Neural progenitor cell (in vitro differentiated cells): ENCODE measurements at regions not wholly inside any gene's neighbourhood (a gene's known extent, or its start where the extent isn't known, plus 50 kb on each side); places are given as distances from the start of the nearest gene placed in this dataset.

Experiments
- EZH2 ChIP-seq: fragments of 200-600 bp; sonication (generic); IDR thresholded peaks from 2 replicates; pipeline ENCODE4 v1.6.1; 2017; ENCODE audit warnings: antibody characterized with exemption, mild to moderate bottlenecking, moderate library complexity
- EZH2phosphoT487 ChIP-seq: fragments of 200-600 bp; sonication (generic); IDR thresholded peaks from 2 replicates; pipeline ENCODE4 v1.6.1; 2017; ENCODE audit warnings: antibody characterized with exemption
- TF ChIP-seq, protein P1 (sequence below): fragments of 200-600 bp; sonication (generic); IDR thresholded peaks from 2 replicates; pipeline ENCODE4 v1.5.1; 2017; ENCODE audit warnings: antibody characterized with exemption, mild to moderate bottlenecking

DNA sequence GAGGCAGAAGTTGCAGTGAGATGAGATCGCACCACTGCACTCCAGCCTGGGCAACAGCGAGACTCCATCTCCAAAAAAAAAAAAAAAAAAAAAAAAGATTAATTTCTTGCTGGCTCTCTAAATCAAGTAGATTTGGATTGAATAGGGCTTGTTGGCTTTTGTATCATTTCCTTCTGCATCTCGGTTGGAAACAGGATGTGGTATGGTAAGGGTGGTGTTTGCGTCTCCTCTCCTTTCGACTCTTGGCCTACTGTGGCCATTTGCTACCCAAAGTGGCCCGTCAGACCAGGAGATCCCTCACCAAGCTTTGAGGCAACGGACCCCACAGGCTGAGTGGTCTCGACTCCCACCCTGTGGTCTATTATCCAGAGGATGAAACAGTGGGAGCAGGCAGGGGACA lies 168.0 kb upstream of the IRX3 start:
- TF ChIP-seq, protein P1, sequence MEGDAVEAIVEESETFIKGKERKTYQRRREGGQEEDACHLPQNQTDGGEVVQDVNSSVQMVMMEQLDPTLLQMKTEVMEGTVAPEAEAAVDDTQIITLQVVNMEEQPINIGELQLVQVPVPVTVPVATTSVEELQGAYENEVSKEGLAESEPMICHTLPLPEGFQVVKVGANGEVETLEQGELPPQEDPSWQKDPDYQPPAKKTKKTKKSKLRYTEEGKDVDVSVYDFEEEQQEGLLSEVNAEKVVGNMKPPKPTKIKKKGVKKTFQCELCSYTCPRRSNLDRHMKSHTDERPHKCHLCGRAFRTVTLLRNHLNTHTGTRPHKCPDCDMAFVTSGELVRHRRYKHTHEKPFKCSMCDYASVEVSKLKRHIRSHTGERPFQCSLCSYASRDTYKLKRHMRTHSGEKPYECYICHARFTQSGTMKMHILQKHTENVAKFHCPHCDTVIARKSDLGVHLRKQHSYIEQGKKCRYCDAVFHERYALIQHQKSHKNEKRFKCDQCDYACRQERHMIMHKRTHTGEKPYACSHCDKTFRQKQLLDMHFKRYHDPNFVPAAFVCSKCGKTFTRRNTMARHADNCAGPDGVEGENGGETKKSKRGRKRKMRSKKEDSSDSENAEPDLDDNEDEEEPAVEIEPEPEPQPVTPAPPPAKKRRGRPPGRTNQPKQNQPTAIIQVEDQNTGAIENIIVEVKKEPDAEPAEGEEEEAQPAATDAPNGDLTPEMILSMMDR, result no peak
- TF ChIP-seq EZH2 (no peak), EZH2phosphoT487 (no peak)
